GM12878 (cell line): ENCODE measurements at regions not wholly inside any gene's neighbourhood (a gene's known extent, or its start where the extent isn't known, plus 50 kb on each side); places are given as distances from the start of the nearest gene placed in this dataset.

Experiments used
- ATAC-seq: fragments of 200-7000 bp; cut with Tn5 transposase; 3 replicates; pipeline ENCODE4 v1.9.1; 2020; ENCODE audit warnings: mild to moderate bottlenecking, moderate library complexity
- BruUV-seq: library from RNA; stranded (reverse); fragments of 400-500 nt; replicated peaks from 2 replicates; lab custom pipeline; 2021; lab: Mats Ljungman, UMichigan
- CTCF ChIA-PET: fragments of 300-600 bp; sonication (Branson Sonifier 250); formaldehyde crosslinking; extraction: SDS; loops from one replicate; lab custom pipeline; 2021; ENCODE audit warnings: inconsistent platforms; lab: Yijun Ruan, JAX
- POLR2A ChIA-PET: fragments of 350-600 bp; formaldehyde crosslinking; extraction: SDS; loops from one replicate; lab custom pipeline; 2021; ENCODE audit warnings: inconsistent platforms; lab: Charles Lee
- RAD21 ChIA-PET: fragments of 300-600 bp; sonication (Branson Sonifier 250); formaldehyde crosslinking; loops from one replicate; lab custom pipeline; 2023; ENCODE audit warnings: antibody characterized with exemption; ENCODE audit not compliant: unreplicated experiment; lab: Charles Lee
- SMC1A ChIA-PET: fragments of 300-600 bp; sonication (Branson Sonifier 250); formaldehyde crosslinking; loops from one replicate; lab custom pipeline; 2023; ENCODE audit not compliant: unreplicated experiment, uncharacterized antibody; lab: Charles Lee
- DNase-seq: peaks from one replicate; pipeline ENCODE4 v3.0.0-alpha.2; 2011; ENCODE audit warnings: low read depth, low spot score
- FAIRE-seq: peaks from 3 replicates; lab custom pipeline; 2011; peaks lifted over from hg19 to GRCh38; lab: Jason Lieb, UNC
- H2AFZ ChIP-seq: 2 replicates; pipeline ENCODE4 v1.6.0; 2011; ENCODE audit warnings: low read depth, low read length, control low read depth; ENCODE audit not compliant: control insufficient read depth
- H3K27ac ChIP-seq: 2 replicates; pipeline ENCODE4 v1.5.1; 2011; ENCODE audit warnings: control low read depth; ENCODE audit not compliant: control insufficient read depth, insufficient read depth
- H3K27me3 ChIP-seq, 2 experiments: replicated peaks in 1 of 2; 2 replicates each; pipeline versions ENCODE4 v1.6.0 to v1.6.1; 2011; ENCODE audit warnings: low read length in 1 of 2; ENCODE audit not compliant: control insufficient read depth in 2 of 2, insufficient read depth in 2 of 2
- H3K36me3 ChIP-seq, 2 experiments: 2 replicates each; pipeline ENCODE4 v1.5.1; 2011; ENCODE audit warnings: low read length in 1 of 2; ENCODE audit not compliant: control insufficient read depth in 2 of 2, insufficient read depth in 2 of 2
- H3K4me1 ChIP-seq: 2 replicates; pipeline ENCODE4 v1.6.1; 2011; ENCODE audit warnings: mild to moderate bottlenecking, low read length, moderate library complexity, mixed read lengths; ENCODE audit not compliant: control insufficient read depth, insufficient read depth
- H3K4me2 ChIP-seq: 2 replicates; pipeline ENCODE4 v1.6.0; 2011; ENCODE audit warnings: control low read depth; ENCODE audit not compliant: control insufficient read depth, insufficient read depth
- H3K4me3 ChIP-seq: fragments of 200-600 bp; sonication (generic); 2 replicates; pipeline ENCODE4 v1.5.1; 2016
- H3K79me2 ChIP-seq: 2 replicates; pipeline ENCODE4 v1.6.0; 2011; ENCODE audit warnings: low read length; ENCODE audit not compliant: control insufficient read depth, insufficient read depth
- H3K9ac ChIP-seq: 2 replicates; pipeline ENCODE4 v1.8.0; 2011; ENCODE audit warnings: low read length, control low read depth, mixed read lengths; ENCODE audit not compliant: control insufficient read depth, insufficient read depth
- H3K9me3 ChIP-seq: replicated peaks from 3 replicates; pipeline ENCODE4 v1.5.1; 2011; ENCODE audit warnings: mild to moderate bottlenecking, low read length; ENCODE audit not compliant: control insufficient read depth, insufficient read depth
- H4K20me1 ChIP-seq: 2 replicates; pipeline ENCODE4 v1.6.0; 2011; ENCODE audit not compliant: control insufficient read depth, insufficient read depth
- CHD2 ChIP-seq: IDR thresholded peaks from 2 replicates; pipeline ENCODE4 v1.6.1; 2011; ENCODE audit warnings: low read depth, low read length, improper control_type of control experiment, borderline replicate concordance
- GABPA ChIP-seq: IDR thresholded peaks from 2 replicates; pipeline ENCODE4 v1.6.1; 2014; ENCODE audit warnings: antibody characterized with exemption, low read depth, mild to moderate bottlenecking, inconsistent platforms
- LARP7 ChIP-seq: fragments of 450-650 bp; IDR thresholded peaks from 2 replicates; pipeline ENCODE4 v1.6.1; 2017; ENCODE audit warnings: mild to moderate bottlenecking
- MYB ChIP-seq: fragments of 150-350 bp; IDR thresholded peaks from 2 replicates; pipeline ENCODE4 v1.6.1; 2014; ENCODE audit warnings: mild to moderate bottlenecking, low read depth, low read length, borderline replicate concordance
- NBN ChIP-seq: fragments of 450-650 bp; IDR thresholded peaks from 2 replicates; pipeline ENCODE4 v1.6.1; 2016
- SMAD1 ChIP-seq: fragments of 450-650 bp; IDR thresholded peaks from 2 replicates; pipeline ENCODE4 v1.6.1; 2018; ENCODE audit warnings: mild to moderate bottlenecking, low read depth; ENCODE audit not compliant: partially characterized antibody
- SUZ12 ChIP-seq: fragments of 200-600 bp; sonication (generic); IDR thresholded peaks from one replicate; pipeline ENCODE4 v1.6.1; 2018; ENCODE audit warnings: antibody characterized with exemption, mild to moderate bottlenecking; ENCODE audit not compliant: unreplicated experiment
- TBL1XR1 ChIP-seq: IDR thresholded peaks from 2 replicates; pipeline ENCODE4 v1.6.1; 2012; ENCODE audit warnings: low read depth, low read length, improper control_type of control experiment
- YBX1 ChIP-seq: fragments of 450-650 bp; IDR thresholded peaks from 2 replicates; pipeline ENCODE4 v1.6.1; 2016; ENCODE audit warnings: antibody characterized with exemption
- ZNF274 ChIP-seq: IDR thresholded peaks from one replicate; pipeline ENCODE4 v1.8.0; 2011; ENCODE audit not compliant: insufficient read length, insufficient read depth
- WGBS: methylation state at CpG from one replicate; pipeline ENCODE4 v1.1.6; 2016; ENCODE audit warnings: low lambda C conversion rate; ENCODE audit not compliant: insufficient replicate concordance, insufficient coverage; ENCODE audit errors: missing lambda C conversion rate; 5-methylcytosine and 5-hydroxymethylcytosine counted together
- in situ Hi-C: fragments of 300-500 bp; cut with MboI; formaldehyde crosslinking; loops from 9 replicates; pipeline ENCODE4 v1.14.3; 2018; ENCODE audit warnings: mixed read lengths
- intact Hi-C: fragments of 100-400 bp; cut with micrococcal nuclease; formaldehyde crosslinking; loops from one replicate; pipeline ENCODE4 v1.14.2; 2022; ENCODE audit not compliant: unreplicated experiment
- TF ChIP-seq, protein P1 (sequence below): fragments of 450-650 bp; IDR thresholded peaks from 2 replicates; pipeline ENCODE4 v1.6.1; 2017; ENCODE audit warnings: low read depth, mild to moderate bottlenecking, moderate library complexity
- TF ChIP-seq, protein P2 (sequence below), 3 experiments: IDR thresholded peaks in 2 of 3; conservative IDR thresholded peaks in 1 of 3; 2 replicates each; pipeline ENCODE4 v1.5.1; 2011; ENCODE audit warnings: low read depth in 3 of 3, low read length in 3 of 3, mild to moderate bottlenecking in 3 of 3, control low read depth in 2 of 3, moderate library complexity in 2 of 3, inconsistent platforms in 1 of 3, mixed read lengths in 1 of 3; ENCODE audit not compliant: control insufficient read depth in 2 of 3, insufficient read depth in 1 of 3; ENCODE audit errors: extremely low read depth in 1 of 3

DNA sequence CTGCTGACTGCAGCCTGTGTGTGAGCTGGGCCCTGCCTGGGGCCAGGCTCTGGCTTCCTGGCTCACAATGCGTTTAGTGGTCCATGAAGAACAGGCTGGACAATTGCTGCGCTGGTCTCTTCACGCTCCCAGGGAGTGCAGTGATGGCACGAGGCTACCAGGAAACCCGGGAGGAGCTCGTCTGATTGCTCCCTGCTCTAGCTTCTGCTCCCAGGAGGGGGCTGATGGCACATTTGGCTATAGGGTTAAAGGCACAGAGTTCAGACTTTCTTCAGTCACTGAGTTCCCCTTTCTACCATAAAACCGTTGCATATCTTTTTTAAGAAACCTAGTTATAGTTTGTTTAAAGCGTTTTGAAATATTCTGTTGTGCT, 60.1 kb downstream of the KCNF1 start:
- no peak for ATAC-seq
- TF ChIP-seq TBL1XR1, result no peak
- TF ChIP-seq NBN, result no peak
- no peak for TF ChIP-seq ZNF274
- ChIA-PET SMC1A (no interaction called here), RAD21 (no interaction called here), CTCF (interaction anchor here (1.3 kb wide), 1 partner anchor 14 kb away, joined by 3 read pairs; no protein-coding TSS in a partner anchor), POLR2A (no interaction called here)
- no peak overlapping the region for H3K4me3 ChIP-seq
- no peaks in the 10 kb centered on the region for H3K4me1 ChIP-seq
- H3K9me3 ChIP-seq, result no peaks in the 10 kb centered on the region
- H3K27me3 ChIP-seq, result peaks cover 1 to 4% of the 10 kb centered on the region in 2 experiments
- in situ Hi-C loops (no loop called here), intact Hi-C loops (no loop called here)
- DNase-seq, result no peak
- FAIRE-seq, result no peak
- WGBS, result 0% methylated on average over 8 of the region's 8 CpGs
- no peak overlapping the region for H2AFZ ChIP-seq
- no peaks in the 10 kb centered on the region for H3K79me2 ChIP-seq
- BruUV-seq, result no TSS peak
- no peaks in the 10 kb centered on the region for H3K36me3 ChIP-seq
- no peaks in the 10 kb centered on the region for H4K20me1 ChIP-seq
- H3K4me2 ChIP-seq, result no peak overlapping the region
- H3K9ac ChIP-seq, result no peak overlapping the region
- H3K27ac ChIP-seq, result no peak overlapping the region

DNA sequence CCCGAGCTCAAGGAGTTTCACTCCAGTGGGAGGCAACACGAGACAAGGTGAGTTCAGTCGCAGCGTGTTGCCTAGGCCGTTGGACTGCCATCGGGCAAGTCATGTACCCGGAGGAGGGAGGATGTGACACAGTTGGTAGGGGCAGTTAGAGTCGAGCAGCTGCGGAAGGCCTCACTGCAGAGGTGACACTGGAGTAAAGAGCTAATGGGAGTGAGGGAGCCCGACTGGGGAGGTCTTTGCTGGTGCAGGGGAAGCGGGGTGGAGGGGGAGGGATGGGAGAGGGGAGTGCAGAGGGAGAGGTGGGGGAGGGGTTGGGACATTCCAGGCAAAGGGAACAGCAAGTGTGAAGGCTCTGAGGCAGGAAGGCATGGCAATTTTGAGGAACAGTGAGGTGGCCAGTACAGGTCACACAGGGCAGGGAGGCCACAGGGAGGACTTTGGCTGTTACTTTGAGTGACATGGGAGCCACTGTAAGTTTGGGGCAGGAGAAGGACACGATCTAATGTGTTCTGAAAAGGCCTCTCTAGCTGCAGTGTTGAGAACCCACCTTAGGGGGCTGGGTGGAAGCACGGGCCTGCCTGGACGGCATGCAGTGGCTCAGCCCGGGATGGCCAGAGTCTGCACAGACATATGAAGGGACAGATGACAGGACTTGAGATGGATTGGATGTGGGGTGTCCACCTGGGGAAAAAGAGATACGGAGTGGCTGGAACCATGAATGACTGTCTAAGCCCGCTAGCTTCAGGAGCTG, 61.1 kb downstream of the KCNF1 start:
- FAIRE-seq (no peak), ATAC-seq (no peak), DNase-seq (no peak)
- Histone ChIP-seq H3K9me3 (no peaks in the 10 kb centered on the region), H3K27me3 (peaks cover 1 to 4% of the 10 kb centered on the region in 2 experiments), H3K9ac (no peak overlapping the region), H3K4me3 (no peak overlapping the region), H3K79me2 (no peaks in the 10 kb centered on the region), H3K4me1 (no peaks in the 10 kb centered on the region), H3K27ac (no peak overlapping the region), H4K20me1 (no peaks in the 10 kb centered on the region), H2AFZ (no peak overlapping the region), H3K36me3 (no peaks in the 10 kb centered on the region), H3K4me2 (no peak overlapping the region)
- RAD21 ChIA-PET, result no interaction called here
- BruUV-seq, result no TSS peak
- 45% methylated on average over 15 of the region's 17 CpGs for WGBS
- CTCF ChIA-PET, result interaction anchor here (1.3 kb wide), 1 partner anchor 15 kb away, joined by 3 read pairs; no protein-coding TSS in a partner anchor
- SMC1A ChIA-PET, result no interaction called here
- in situ Hi-C loops (no loop called here), intact Hi-C loops (no loop called here)
- POLR2A ChIA-PET, result no interaction called here
- TF ChIP-seq MYB, result no peak
- no peak for TF ChIP-seq SMAD1
- TF ChIP-seq, protein P1, sequence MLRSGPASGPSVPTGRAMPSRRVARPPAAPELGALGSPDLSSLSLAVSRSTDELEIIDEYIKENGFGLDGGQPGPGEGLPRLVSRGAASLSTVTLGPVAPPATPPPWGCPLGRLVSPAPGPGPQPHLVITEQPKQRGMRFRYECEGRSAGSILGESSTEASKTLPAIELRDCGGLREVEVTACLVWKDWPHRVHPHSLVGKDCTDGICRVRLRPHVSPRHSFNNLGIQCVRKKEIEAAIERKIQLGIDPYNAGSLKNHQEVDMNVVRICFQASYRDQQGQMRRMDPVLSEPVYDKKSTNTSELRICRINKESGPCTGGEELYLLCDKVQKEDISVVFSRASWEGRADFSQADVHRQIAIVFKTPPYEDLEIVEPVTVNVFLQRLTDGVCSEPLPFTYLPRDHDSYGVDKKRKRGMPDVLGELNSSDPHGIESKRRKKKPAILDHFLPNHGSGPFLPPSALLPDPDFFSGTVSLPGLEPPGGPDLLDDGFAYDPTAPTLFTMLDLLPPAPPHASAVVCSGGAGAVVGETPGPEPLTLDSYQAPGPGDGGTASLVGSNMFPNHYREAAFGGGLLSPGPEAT, result no peak
- TF ChIP-seq SUZ12, result no peak
- no peak for TF ChIP-seq LARP7
- no peak for TF ChIP-seq YBX1
- TF ChIP-seq, protein P2, sequence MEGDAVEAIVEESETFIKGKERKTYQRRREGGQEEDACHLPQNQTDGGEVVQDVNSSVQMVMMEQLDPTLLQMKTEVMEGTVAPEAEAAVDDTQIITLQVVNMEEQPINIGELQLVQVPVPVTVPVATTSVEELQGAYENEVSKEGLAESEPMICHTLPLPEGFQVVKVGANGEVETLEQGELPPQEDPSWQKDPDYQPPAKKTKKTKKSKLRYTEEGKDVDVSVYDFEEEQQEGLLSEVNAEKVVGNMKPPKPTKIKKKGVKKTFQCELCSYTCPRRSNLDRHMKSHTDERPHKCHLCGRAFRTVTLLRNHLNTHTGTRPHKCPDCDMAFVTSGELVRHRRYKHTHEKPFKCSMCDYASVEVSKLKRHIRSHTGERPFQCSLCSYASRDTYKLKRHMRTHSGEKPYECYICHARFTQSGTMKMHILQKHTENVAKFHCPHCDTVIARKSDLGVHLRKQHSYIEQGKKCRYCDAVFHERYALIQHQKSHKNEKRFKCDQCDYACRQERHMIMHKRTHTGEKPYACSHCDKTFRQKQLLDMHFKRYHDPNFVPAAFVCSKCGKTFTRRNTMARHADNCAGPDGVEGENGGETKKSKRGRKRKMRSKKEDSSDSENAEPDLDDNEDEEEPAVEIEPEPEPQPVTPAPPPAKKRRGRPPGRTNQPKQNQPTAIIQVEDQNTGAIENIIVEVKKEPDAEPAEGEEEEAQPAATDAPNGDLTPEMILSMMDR (IDR thresholded peaks at IDR 0.05 in 2 of 3, conservative IDR thresholded peaks at IDR 0.05 in 1 of 3; ENCODE audit: control insufficient read depth in 2 of 3, extremely low read depth in 1 of 3, insufficient read depth in 1 of 3, low read depth in 3 of 3, low read length in 3 of 3), result no peak
- TF ChIP-seq CHD2, result no peak
- no peak for TF ChIP-seq GABPA
